ENCODE measurements at regions not wholly inside any gene's neighbourhood (a gene's known extent, or its start where the extent isn't known, plus 50 kb on each side); places are given as distances from the start of the nearest gene placed in this dataset.

GRCh38 chr20:40203032-40203431 is 486.0 kb downstream of the MAFB start:
- no peak for DNase-seq

- DNase-seq: no peak
Measured at GRCh38 chr20:40197691-40198090, 491.3 kb downstream of the MAFB start.

GRCh38 chr20:40196846-40197436 is 492.1 kb downstream of the MAFB start:
- no peak for DNase-seq

- DNase-seq: no peak
Measured at GRCh38 chr20:40195742-40196141, 493.3 kb downstream of the MAFB start.

GRCh38 chr20:40192529-40192928 is 496.5 kb downstream of the MAFB start:
- no peak for DNase-seq

GRCh38 chr20:40192081-40192480 is 497.0 kb downstream of the MAFB start:
- DNase-seq: no peak

- DNase-seq: no peak
Measured at GRCh38 chr20:40191573-40191972, 497.5 kb downstream of the MAFB start.

GRCh38 chr20:40189621-40190020 is 499.4 kb downstream of the MAFB start:
- DNase-seq: no peak

GRCh38 chr20:40188319-40188718 is 500.7 kb downstream of the MAFB start:
- no peak for DNase-seq

- DNase-seq: no peak
Measured at GRCh38 chr20:40186826-40187225, 502.2 kb downstream of the MAFB start.

- no peak for DNase-seq
Measured at GRCh38 chr20:40181676-40182075, 507.4 kb downstream of the MAFB start.

- no peak for DNase-seq
Measured at GRCh38 chr20:40176098-40176841, 512.8 kb downstream of the MAFB start.

- DNase-seq: no peak
Measured at GRCh38 chr20:40175296-40175695, 513.7 kb downstream of the MAFB start.

- DNase-seq: no peak
Measured at GRCh38 chr20:40173872-40174271, 515.2 kb downstream of the MAFB start.

- no peak for DNase-seq
Measured at GRCh38 chr20:40168981-40169620, 519.9 kb downstream of the MAFB start.

- no peak for DNase-seq
Measured at GRCh38 chr20:40161391-40161790, 527.6 kb downstream of the MAFB start.

GRCh38 chr20:40160097-40160550 is 528.9 kb downstream of the MAFB start:
- DNase-seq: peak; percentile 20

- no peak for DNase-seq
Measured at GRCh38 chr20:40159276-40159675, 529.8 kb downstream of the MAFB start.

- DNase-seq: no peak
Measured at GRCh38 chr20:40156600-40157317, 532.3 kb downstream of the MAFB start.

- no peak for DNase-seq
Measured at GRCh38 chr20:40154514-40154913, 534.5 kb downstream of the MAFB start.

- no peak for DNase-seq
Measured at GRCh38 chr20:40148886-40149285, 540.1 kb downstream of the MAFB start.

- no peak for DNase-seq
Measured at GRCh38 chr20:40146071-40146470, 543.0 kb downstream of the MAFB start.

GRCh38 chr20:40144581-40144980 is 544.5 kb downstream of the MAFB start:
- no peak for DNase-seq

GRCh38 chr20:40134176-40134575 is 554.9 kb downstream of the MAFB start:
- DNase-seq: no peak

Data from CD4-positive, alpha-beta T cell treated with Interleukin-15 for 1 hour (primary cell).